ENCODE measurements at regions not wholly inside any gene's neighbourhood (a gene's known extent, or its start where the extent isn't known, plus 50 kb on each side); places are given as distances from the start of the nearest gene placed in this dataset.

DNA sequence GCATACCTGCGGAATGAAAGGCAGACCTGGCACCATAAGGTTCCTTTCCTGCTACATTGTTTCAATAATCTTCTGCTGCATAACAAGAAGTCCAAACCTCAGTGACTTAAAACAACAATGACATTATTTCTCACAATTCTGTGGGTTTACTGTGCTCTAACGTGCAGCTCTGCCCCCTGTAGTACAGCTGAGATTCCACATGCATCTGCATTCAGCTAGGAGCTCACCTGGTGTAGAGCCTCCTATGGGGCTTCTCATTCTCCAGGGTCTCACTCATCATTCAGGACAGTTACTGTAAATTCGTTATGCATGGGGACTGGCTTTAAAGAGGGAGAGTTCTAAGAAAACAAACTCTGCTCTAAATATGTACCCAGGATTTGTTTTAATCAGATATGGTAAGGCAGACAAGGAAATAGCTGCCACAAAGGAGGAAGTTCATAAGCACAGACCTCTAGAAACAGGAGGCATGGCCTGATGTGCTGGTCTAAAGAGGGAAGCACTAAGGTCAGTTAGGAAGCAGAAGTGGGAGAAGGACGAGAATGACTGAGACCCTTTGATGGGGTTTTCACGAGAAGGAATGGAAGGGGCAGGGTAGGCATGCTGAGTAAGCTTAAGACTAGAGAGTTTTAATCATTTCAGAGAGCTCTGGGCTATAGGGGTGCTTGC is 347.0 kb downstream of the NEK10 start (continued):
- TF ChIP-seq, protein P1, sequence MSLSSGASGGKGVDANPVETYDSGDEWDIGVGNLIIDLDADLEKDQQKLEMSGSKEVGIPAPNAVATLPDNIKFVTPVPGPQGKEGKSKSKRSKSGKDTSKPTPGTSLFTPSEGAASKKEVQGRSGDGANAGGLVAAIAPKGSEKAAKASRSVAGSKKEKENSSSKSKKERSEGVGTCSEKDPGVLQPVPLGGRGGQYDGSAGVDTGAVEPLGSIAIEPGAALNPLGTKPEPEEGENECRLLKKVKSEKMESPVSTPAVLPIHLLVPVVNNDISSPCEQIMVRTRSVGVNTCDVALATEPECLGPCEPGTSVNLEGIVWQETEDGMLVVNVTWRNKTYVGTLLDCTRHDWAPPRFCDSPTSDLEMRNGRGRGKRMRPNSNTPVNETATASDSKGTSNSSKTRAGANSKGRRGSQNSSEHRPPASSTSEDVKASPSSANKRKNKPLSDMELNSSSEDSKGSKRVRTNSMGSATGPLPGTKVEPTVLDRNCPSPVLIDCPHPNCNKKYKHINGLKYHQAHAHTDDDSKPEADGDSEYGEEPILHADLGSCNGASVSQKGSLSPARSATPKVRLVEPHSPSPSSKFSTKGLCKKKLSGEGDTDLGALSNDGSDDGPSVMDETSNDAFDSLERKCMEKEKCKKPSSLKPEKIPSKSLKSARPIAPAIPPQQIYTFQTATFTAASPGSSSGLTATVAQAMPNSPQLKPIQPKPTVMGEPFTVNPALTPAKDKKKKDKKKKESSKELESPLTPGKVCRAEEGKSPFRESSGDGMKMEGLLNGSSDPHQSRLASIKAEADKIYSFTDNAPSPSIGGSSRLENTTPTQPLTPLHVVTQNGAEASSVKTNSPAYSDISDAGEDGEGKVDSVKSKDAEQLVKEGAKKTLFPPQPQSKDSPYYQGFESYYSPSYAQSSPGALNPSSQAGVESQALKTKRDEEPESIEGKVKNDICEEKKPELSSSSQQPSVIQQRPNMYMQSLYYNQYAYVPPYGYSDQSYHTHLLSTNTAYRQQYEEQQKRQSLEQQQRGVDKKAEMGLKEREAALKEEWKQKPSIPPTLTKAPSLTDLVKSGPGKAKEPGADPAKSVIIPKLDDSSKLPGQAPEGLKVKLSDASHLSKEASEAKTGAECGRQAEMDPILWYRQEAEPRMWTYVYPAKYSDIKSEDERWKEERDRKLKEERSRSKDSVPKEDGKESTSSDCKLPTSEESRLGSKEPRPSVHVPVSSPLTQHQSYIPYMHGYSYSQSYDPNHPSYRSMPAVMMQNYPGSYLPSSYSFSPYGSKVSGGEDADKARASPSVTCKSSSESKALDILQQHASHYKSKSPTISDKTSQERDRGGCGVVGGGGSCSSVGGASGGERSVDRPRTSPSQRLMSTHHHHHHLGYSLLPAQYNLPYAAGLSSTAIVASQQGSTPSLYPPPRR (CRISPR knock-in tag; IDR thresholded peaks at IDR 0.05; ENCODE audit: borderline replicate concordance), result no peak
- TF ChIP-seq, protein P2, sequence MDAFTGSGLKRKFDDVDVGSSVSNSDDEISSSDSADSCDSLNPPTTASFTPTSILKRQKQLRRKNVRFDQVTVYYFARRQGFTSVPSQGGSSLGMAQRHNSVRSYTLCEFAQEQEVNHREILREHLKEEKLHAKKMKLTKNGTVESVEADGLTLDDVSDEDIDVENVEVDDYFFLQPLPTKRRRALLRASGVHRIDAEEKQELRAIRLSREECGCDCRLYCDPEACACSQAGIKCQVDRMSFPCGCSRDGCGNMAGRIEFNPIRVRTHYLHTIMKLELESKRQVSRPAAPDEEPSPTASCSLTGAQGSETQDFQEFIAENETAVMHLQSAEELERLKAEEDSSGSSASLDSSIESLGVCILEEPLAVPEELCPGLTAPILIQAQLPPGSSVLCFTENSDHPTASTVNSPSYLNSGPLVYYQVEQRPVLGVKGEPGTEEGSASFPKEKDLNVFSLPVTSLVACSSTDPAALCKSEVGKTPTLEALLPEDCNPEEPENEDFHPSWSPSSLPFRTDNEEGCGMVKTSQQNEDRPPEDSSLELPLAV (CRISPR knock-in tag; conservative IDR thresholded peaks at IDR 0.05; ENCODE audit: low read depth), result no peak

DNA sequence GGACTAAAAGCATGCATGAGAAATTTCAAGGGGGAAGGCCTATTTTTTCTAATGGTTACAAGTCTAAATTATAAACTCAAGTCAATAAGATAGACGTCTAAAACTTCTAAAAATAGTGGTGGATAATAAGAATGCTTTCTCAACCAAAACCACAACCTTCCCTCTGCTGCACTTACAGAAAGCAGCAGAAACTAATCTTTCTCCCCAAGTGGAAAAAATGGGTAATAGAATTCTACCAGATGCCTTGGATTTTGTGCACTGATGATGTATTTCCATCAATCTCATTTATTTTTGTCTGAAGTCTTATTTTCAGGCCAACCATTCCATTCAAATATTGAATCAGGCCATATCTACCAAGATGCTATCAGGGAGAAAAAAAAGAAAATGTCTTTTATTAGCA is 344.7 kb downstream of the NEK10 start:
- Histone ChIP-seq H2AFZ (ENCODE audit: low read length) (no peak overlapping the region), H3K27ac (ENCODE audit: extremely low read length, insufficient read depth, low read length) (no peak overlapping the region), H4K20me1 (ENCODE audit: insufficient read depth, low read length) (no peaks in the 10 kb centered on the region), H3K9ac (ENCODE audit: insufficient read depth, low read depth, low read length) (no peak overlapping the region), H3K4me3 (replicated peaks in 1 of 3; ENCODE audit: insufficient read depth in 1 of 3, low read depth in 2 of 3, low read length in 3 of 3) (no peak overlapping the region), H3K4me1 (ENCODE audit: insufficient read depth, low read length) (no peaks in the 10 kb centered on the region), H3K36me3 (replicated peaks in 1 of 2; ENCODE audit: control insufficient read depth in 1 of 2, insufficient read depth in 2 of 2, low read length in 2 of 2) (no peaks in the 10 kb centered on the region), H3K79me2 (ENCODE audit: insufficient read depth, low read length) (no peaks in the 10 kb centered on the region), H3K9me3 (ENCODE audit: low read length) (no peaks in the 10 kb centered on the region), H3K4me2 (ENCODE audit: low read depth, low read length) (no peak overlapping the region), H3K27me3 (ENCODE audit: control insufficient read depth in 1 of 2, insufficient read depth in 2 of 2, low read length in 2 of 2) (no peaks in the 10 kb centered on the region; a peak in 1 of 5 replicates)
- FAIRE-seq (no peak), ATAC-seq (no peak), DNase-seq (ENCODE audit: low spot score) (no peak)
- ChIA-PET CTCF (ENCODE audit: low intra/inter-chr PET ratio, low total read pairs) (no interaction called here), POLR2A (no interaction called here)
- intact Hi-C loops (cut with micrococcal nuclease; ENCODE audit: unreplicated experiment) (no loop called here), in situ Hi-C loops (cut with HindIII; ENCODE audit: extremely low pct_ligation_motif_present, low pct_unique_long_range_greater_than_20kb) (no loop called here)
- no TSS peak for BruUV-seq (replicated peaks)
- 0% methylated on average over 1 of the region's 1 CpG for WGBS (ENCODE audit: low lambda C conversion rate)
- no peak for TF ChIP-seq SP4 (CRISPR knock-in tag; IDR thresholded peaks at IDR 0.05)
- TF ChIP-seq RARA (CRISPR knock-in tag; IDR thresholded peaks at IDR 0.05), result no peak
- no peak for TF ChIP-seq SIN3B (IDR thresholded peaks at IDR 0.05; ENCODE audit: low read length)
- no peak for TF ChIP-seq ONECUT2 (CRISPR knock-in tag; IDR thresholded peaks at IDR 0.05)
- no peak for TF ChIP-seq ERF (CRISPR knock-in tag; IDR thresholded peaks at IDR 0.05)
- no peak for TF ChIP-seq FOXM1 (CRISPR knock-in tag; IDR thresholded peaks at IDR 0.05)
- no peak for TF ChIP-seq TARDBP (CRISPR knock-in tag; IDR thresholded peaks at IDR 0.05)
- no peak for TF ChIP-seq ZNF75D (CRISPR knock-in tag; IDR thresholded peaks at IDR 0.05; ENCODE audit: borderline replicate concordance)
- no peak for TF ChIP-seq ARID2 (CRISPR knock-in tag; IDR thresholded peaks at IDR 0.05; ENCODE audit: borderline replicate concordance)
- TF ChIP-seq TCF12 (IDR thresholded peaks at IDR 0.05), result no peak
- no peak for TF ChIP-seq TCF12 (CRISPR knock-in tag; IDR thresholded peaks at IDR 0.05)
- no peak for TF ChIP-seq ETV6 (CRISPR knock-in tag; conservative IDR thresholded peaks at IDR 0.05)
- TF ChIP-seq ZNF724P (CRISPR knock-in tag; IDR thresholded peaks at IDR 0.05; ENCODE audit: borderline replicate concordance), result no peak
- TF ChIP-seq, protein P3, sequence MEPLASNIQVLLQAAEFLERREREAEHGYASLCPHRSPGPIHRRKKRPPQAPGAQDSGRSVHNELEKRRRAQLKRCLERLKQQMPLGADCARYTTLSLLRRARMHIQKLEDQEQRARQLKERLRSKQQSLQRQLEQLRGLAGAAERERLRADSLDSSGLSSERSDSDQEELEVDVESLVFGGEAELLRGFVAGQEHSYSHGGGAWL (CRISPR knock-in tag; IDR thresholded peaks at IDR 0.05), result no peak
- no peak for TF ChIP-seq ZNF343 (CRISPR knock-in tag; IDR thresholded peaks at IDR 0.05)
- TF ChIP-seq HNRNPH1 (optimal IDR thresholded peaks at IDR 0.05; ENCODE audit: low read depth, low read length), result no peak
- no peak for TF ChIP-seq ZNF30 (CRISPR knock-in tag; IDR thresholded peaks at IDR 0.05)
- TF ChIP-seq GATAD1 (CRISPR knock-in tag; IDR thresholded peaks at IDR 0.05), result no peak

Measured in HepG2 (cell line).